ENCODE measurements at regions not wholly inside any gene's neighbourhood (a gene's known extent, or its start where the extent isn't known, plus 50 kb on each side); places are given as distances from the start of the nearest gene placed in this dataset.
"Not testable (repeated sequence)": the region's sequence is repeated elsewhere in the genome, so short reads cannot be mapped to it uniquely, and the experiment has no call there.

DNA sequence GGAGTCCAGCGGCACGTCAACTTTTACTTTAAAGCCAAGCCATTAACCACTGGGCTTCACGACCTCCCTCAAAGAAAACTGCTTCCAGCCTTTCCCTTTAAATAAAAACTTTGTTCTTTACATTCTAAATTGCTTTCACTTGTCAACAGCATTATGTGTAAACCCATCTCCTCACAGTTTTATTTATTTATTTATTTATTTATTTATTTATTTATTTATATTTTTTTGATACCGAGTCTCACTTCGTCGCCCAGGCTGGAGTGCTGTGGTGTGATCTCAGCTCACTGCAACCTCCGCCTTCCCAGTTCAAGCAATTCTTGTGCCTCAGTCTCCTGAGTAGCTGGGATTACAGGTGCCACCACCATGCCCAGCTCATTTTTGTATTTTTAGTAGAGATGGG, 165.7 kb downstream of the NUFIP1 start:
- TF ChIP-seq, protein P1, sequence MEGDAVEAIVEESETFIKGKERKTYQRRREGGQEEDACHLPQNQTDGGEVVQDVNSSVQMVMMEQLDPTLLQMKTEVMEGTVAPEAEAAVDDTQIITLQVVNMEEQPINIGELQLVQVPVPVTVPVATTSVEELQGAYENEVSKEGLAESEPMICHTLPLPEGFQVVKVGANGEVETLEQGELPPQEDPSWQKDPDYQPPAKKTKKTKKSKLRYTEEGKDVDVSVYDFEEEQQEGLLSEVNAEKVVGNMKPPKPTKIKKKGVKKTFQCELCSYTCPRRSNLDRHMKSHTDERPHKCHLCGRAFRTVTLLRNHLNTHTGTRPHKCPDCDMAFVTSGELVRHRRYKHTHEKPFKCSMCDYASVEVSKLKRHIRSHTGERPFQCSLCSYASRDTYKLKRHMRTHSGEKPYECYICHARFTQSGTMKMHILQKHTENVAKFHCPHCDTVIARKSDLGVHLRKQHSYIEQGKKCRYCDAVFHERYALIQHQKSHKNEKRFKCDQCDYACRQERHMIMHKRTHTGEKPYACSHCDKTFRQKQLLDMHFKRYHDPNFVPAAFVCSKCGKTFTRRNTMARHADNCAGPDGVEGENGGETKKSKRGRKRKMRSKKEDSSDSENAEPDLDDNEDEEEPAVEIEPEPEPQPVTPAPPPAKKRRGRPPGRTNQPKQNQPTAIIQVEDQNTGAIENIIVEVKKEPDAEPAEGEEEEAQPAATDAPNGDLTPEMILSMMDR (IDR thresholded peaks at IDR 0.05; ENCODE audit: low read length) = not testable (repeated sequence)
- TF ChIP-seq EZH2 (IDR thresholded peaks at IDR 0.05; ENCODE audit: borderline replicate concordance, low read length) = not testable (repeated sequence)

All from OCI-LY1 (cell line).